ENCODE measurements at regions not wholly inside any gene's neighbourhood (a gene's known extent, or its start where the extent isn't known, plus 50 kb on each side); places are given as distances from the start of the nearest gene placed in this dataset.
"Not testable (repeated sequence)": the region's sequence is repeated elsewhere in the genome, so short reads cannot be mapped to it uniquely, and the experiment has no call there.

DNA sequence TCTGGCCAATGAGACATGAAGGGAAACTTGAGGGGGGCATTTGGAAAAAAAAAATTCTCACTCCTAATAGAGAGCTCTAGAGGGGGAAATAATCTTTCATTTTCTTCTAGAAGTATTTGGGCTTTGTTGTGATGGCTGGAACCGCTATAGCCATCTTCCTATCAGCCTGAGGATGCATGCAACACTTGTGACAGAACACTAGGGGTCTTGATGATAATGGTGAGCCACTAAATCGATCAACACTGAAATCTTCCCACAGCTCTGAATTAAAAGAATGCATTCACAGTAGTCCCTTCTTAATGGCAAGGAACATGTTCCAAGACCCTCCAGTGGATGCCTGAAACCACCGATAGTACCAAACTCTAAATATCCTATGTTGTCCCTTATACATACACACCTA is 325.3 kb downstream of the LNPK start:
- H3K4me3 ChIP-seq (ENCODE audit: insufficient read depth, low read depth, low read length): no peak overlapping the region
- no peaks in the 10 kb centered on the region for H3K4me1 ChIP-seq (ENCODE audit: control insufficient read depth, insufficient read depth, low read length)
- H3K9me3 ChIP-seq (ENCODE audit: control insufficient read depth, low read length): no peaks in the 10 kb centered on the region
- H3K27me3 ChIP-seq (ENCODE audit: control insufficient read depth, insufficient read depth, low read length, poor library complexity, severe bottlenecking): no peaks in the 10 kb centered on the region
- no peaks in the 10 kb centered on the region for H3K36me3 ChIP-seq (ENCODE audit: control insufficient read depth, insufficient read depth, low read length)
- H3K27ac ChIP-seq (ENCODE audit: insufficient read depth, low read depth, low read length, poor library complexity, severe bottlenecking): no peak overlapping the region
- WGBS, 2 experiments: 89 to 100% methylated on average over 2 to 3 of the region's 3 CpGs

DNA sequence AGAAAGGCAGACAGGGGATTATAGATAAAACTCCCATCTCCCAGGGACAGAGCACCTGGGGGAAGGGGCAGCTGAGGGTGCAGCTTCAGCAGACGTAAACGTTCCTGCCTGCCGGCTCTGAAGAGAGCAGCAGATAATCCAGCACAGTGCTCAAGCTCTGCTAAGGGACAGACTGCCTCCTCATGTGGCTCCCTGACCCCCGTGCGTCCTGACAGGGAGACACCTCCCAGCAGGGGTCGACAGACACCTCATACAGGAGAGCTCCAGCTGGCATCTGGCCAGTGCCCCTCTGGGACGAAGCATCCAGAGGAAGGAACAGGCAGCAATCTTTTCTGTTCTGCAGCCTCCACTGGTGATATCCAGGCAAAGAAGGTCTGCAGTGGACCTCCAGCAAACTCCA is 333.3 kb downstream of the LNPK start:
- not testable (repeated sequence) for H3K27me3 ChIP-seq (ENCODE audit: control insufficient read depth, insufficient read depth, low read length, poor library complexity, severe bottlenecking); H3K4me1 ChIP-seq (ENCODE audit: control insufficient read depth, insufficient read depth, low read length); H3K27ac ChIP-seq (ENCODE audit: insufficient read depth, low read depth, low read length, poor library complexity, severe bottlenecking); H3K4me3 ChIP-seq (ENCODE audit: insufficient read depth, low read depth, low read length); H3K36me3 ChIP-seq (ENCODE audit: control insufficient read depth, insufficient read depth, low read length); H3K9me3 ChIP-seq (ENCODE audit: control insufficient read depth, low read length)
- 91 to 94% methylated on average over 7 of the region's 7 CpGs for WGBS, 2 experiments

DNA sequence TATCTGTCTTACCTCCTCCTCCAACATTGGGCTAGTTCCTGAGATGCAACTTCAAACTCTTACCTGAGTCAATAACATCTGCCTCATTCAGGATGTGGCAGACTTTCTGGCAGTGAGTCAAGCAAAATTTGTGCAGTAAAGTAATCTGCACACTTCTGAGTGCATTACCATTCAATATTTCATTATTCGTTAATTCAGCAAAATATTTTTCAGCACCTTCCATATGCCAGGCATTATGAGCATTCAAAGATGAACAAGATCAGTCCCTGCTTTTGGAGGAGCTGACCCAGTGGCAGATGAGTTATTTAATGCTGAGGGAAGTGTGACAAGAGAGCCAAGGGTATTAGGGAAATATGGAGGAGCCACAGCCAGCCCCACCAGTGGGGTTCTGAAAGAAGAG is 339.7 kb downstream of the LNPK start:
- Histone ChIP-seq H3K4me1 (ENCODE audit: control insufficient read depth, insufficient read depth, low read length) (no peaks in the 10 kb centered on the region), H3K27ac (ENCODE audit: insufficient read depth, low read depth, low read length, poor library complexity, severe bottlenecking) (no peak overlapping the region), H3K9me3 (ENCODE audit: control insufficient read depth, low read length) (no peaks in the 10 kb centered on the region), H3K27me3 (ENCODE audit: control insufficient read depth, insufficient read depth, low read length, poor library complexity, severe bottlenecking) (no peaks in the 10 kb centered on the region), H3K4me3 (ENCODE audit: insufficient read depth, low read depth, low read length) (no peak overlapping the region), H3K36me3 (ENCODE audit: control insufficient read depth, insufficient read depth, low read length) (no peaks in the 10 kb centered on the region)
- 100% methylated on average over 1 of the region's 1 CpG for WGBS, 2 experiments

DNA sequence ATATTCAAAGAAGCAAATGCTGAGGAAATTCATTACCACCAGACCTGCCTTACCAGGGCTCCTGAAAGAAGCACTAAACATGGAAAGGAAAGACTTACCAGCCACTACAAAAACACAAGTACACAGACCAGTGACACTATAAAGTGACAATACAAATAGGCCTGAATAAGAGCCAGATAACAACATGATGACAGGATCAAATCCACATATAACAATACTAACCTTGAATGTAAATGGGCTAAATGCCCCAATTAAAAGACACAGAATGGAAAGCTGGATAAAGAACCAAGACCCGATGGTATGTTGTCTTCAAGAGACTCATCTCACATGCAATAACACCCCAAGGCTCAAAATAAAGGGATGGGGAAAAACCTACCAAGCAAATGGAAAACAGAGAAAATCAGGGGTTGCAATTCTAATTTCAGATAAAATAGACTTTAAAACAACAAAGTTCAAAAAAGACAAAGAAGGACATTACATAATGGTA is 353.4 kb downstream of the LNPK start:
- no peak overlapping the region for H3K27ac ChIP-seq (ENCODE audit: insufficient read depth, low read depth, low read length, poor library complexity, severe bottlenecking)
- no peak overlapping the region for H3K4me3 ChIP-seq (ENCODE audit: insufficient read depth, low read depth, low read length)
- no peaks in the 10 kb centered on the region for H3K27me3 ChIP-seq (ENCODE audit: control insufficient read depth, insufficient read depth, low read length, poor library complexity, severe bottlenecking)
- no peaks in the 10 kb centered on the region for H3K4me1 ChIP-seq (ENCODE audit: control insufficient read depth, insufficient read depth, low read length)
- no peaks in the 10 kb centered on the region for H3K9me3 ChIP-seq (ENCODE audit: control insufficient read depth, low read length)
- no peaks in the 10 kb centered on the region for H3K36me3 ChIP-seq (ENCODE audit: control insufficient read depth, insufficient read depth, low read length)
- 75 to 100% methylated on average over 1 of the region's 1 CpG for WGBS, 2 experiments

DNA sequence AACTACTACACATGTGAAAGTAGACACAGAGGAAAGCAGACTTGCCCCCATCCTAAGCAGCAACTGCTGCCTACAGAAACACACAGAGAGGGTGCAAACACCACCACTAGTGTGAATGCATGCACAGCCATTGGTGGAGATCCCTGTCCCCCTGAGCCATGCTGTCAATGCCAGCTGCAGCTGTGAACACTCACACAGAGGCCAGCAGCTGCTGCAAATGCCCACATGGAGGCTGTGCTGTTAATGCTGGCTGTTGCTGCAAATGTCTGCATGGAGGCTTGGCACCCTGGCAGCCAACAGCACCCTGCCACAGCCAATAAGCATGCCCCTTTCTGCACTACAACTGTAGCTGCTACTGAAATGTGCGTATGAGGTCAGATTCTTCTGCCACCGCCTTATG is 355.0 kb downstream of the LNPK start:
- H3K27me3 ChIP-seq (ENCODE audit: control insufficient read depth, insufficient read depth, low read length, poor library complexity, severe bottlenecking): no peaks in the 10 kb centered on the region
- H3K9me3 ChIP-seq (ENCODE audit: control insufficient read depth, low read length): no peaks in the 10 kb centered on the region
- WGBS, 2 experiments: 93 to 100% methylated on average over 2 of the region's 2 CpGs
- H3K27ac ChIP-seq (ENCODE audit: insufficient read depth, low read depth, low read length, poor library complexity, severe bottlenecking): no peak overlapping the region
- H3K4me3 ChIP-seq (ENCODE audit: insufficient read depth, low read depth, low read length): no peak overlapping the region
- no peaks in the 10 kb centered on the region for H3K4me1 ChIP-seq (ENCODE audit: control insufficient read depth, insufficient read depth, low read length)
- no peaks in the 10 kb centered on the region for H3K36me3 ChIP-seq (ENCODE audit: control insufficient read depth, insufficient read depth, low read length)

DNA sequence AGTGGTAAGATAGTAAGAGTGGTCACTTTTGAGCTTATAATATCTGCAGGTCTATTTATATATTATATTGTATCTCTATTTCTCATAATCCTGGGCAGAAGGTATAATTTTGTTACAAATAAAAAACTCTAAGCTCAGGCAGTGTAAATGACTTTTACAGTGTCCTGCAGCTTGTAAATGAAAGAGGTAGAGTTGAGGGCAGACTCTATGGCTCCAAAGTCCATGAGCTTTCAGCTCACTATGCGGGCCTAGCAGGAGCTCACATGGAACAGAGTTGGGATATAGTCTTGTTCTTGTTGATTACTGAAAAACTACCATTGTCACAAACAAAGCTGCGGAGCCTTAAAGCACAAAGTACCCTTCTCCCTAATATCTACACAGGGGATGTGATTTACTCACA is 361.4 kb downstream of the LNPK start:
- Histone ChIP-seq H3K9me3 (ENCODE audit: control insufficient read depth, low read length) (no peaks in the 10 kb centered on the region), H3K27ac (ENCODE audit: insufficient read depth, low read depth, low read length, poor library complexity, severe bottlenecking) (no peak overlapping the region), H3K4me3 (ENCODE audit: insufficient read depth, low read depth, low read length) (no peak overlapping the region), H3K4me1 (ENCODE audit: control insufficient read depth, insufficient read depth, low read length) (no peaks in the 10 kb centered on the region), H3K36me3 (ENCODE audit: control insufficient read depth, insufficient read depth, low read length) (no peaks in the 10 kb centered on the region), H3K27me3 (ENCODE audit: control insufficient read depth, insufficient read depth, low read length, poor library complexity, severe bottlenecking) (no peaks in the 10 kb centered on the region)
- WGBS, 2 experiments: 89 to 100% methylated on average over 1 of the region's 2 CpGs

DNA sequence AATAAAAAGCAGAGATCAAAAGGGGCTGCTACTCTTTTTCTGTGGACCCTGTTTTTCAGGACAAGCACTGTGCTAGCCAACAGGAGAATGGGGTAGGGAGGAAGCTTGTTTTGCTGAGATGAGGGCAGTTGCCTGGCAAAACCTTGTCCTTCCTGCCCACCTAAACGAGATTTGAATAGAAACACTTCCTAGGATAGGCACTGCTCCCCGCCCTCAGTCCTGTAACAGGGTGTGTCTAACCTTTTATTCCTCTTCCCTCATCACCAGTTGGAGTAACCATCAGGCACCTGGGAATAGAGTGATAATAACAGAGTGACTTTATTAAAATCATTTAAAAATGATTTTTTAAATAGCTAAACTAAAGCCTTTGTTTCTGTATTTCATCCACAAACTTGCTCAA is 368.8 kb downstream of the LNPK start:
- Histone ChIP-seq H3K4me3 (ENCODE audit: insufficient read depth, low read depth, low read length) (no peak overlapping the region), H3K9me3 (ENCODE audit: control insufficient read depth, low read length) (no peaks in the 10 kb centered on the region), H3K4me1 (ENCODE audit: control insufficient read depth, insufficient read depth, low read length) (no peaks in the 10 kb centered on the region), H3K27ac (ENCODE audit: insufficient read depth, low read depth, low read length, poor library complexity, severe bottlenecking) (no peak overlapping the region), H3K36me3 (ENCODE audit: control insufficient read depth, insufficient read depth, low read length) (no peaks in the 10 kb centered on the region), H3K27me3 (ENCODE audit: control insufficient read depth, insufficient read depth, low read length, poor library complexity, severe bottlenecking) (peaks cover 3% of the 10 kb centered on the region)
- 76 to 95% methylated on average over 2 of the region's 2 CpGs for WGBS, 2 experiments

DNA sequence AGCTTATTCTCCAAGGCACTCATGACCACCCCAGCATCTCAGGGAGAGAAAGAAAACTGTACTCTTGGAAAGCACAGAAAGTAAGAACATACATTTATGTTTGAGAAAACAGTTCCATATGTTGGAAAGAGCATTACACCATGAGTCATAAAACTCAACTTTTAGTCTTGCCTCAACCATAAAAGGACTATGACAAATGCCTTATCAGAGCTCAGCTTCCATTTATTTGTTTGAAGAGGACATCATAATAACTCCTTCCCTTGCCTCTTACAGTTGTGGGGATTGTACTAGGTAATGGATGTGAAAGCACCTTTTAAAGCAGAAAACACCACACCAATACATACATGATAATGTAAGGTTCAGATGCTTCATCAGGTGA is 370.8 kb downstream of the LNPK start:
- Histone ChIP-seq H3K9me3 (ENCODE audit: control insufficient read depth, low read length) (no peaks in the 10 kb centered on the region), H3K27me3 (ENCODE audit: control insufficient read depth, insufficient read depth, low read length, poor library complexity, severe bottlenecking) (peaks cover 11% of the 10 kb centered on the region), H3K4me1 (ENCODE audit: control insufficient read depth, insufficient read depth, low read length) (no peaks in the 10 kb centered on the region), H3K27ac (ENCODE audit: insufficient read depth, low read depth, low read length, poor library complexity, severe bottlenecking) (no peak overlapping the region), H3K36me3 (ENCODE audit: control insufficient read depth, insufficient read depth, low read length) (no peaks in the 10 kb centered on the region), H3K4me3 (ENCODE audit: insufficient read depth, low read depth, low read length) (no peak overlapping the region)

DNA sequence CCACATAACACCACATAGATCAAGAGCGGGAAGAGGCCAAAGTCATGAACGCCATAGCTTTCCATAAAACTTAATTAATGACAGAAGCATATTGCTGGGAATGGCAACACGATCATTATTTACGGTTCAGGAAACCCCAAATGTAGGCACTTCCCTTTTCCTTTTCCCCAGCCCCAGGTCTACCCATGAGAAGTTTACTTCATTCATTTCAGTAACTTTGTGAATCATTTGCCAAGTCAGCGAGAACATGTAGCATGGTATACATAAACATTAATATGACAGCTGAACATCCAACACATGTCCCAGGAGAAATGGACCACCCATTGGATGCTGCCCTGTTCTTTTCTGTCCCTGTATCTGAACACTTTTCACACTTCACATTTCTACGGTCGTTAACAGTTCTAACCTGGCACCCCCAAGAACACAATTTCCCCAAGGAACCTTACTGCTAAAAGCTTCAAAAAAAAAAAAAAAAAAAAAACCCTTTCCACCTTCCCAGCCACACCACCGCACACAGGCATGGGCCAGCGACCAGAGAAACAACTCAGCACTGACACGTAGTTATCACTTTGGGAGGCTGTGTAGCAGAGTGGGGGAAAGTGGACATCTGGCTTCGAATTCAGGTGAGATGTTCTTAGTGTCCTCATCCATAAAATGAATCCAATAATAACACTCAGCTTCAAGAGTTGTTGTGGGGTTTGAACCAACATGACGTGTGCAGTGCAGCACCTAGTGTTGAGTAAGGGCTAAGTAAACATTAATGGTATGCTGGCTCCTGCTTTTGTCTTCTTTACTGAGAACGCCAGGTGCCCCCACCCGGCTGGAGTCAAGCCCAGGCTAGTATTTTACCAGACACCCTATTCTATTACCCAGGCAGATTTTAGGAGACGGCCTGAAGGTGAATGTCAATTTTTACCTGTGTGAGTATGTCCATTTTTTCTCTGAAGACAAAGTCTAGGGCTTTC is 371.5 kb downstream of the LNPK start:
- Histone ChIP-seq H3K36me3 (ENCODE audit: control insufficient read depth, insufficient read depth, low read length) (no peaks in the 10 kb centered on the region), H3K9me3 (ENCODE audit: control insufficient read depth, low read length) (no peaks in the 10 kb centered on the region), H3K4me1 (ENCODE audit: control insufficient read depth, insufficient read depth, low read length) (no peaks in the 10 kb centered on the region), H3K27me3 (ENCODE audit: control insufficient read depth, insufficient read depth, low read length, poor library complexity, severe bottlenecking) (peaks cover 17% of the 10 kb centered on the region), H3K4me3 (ENCODE audit: insufficient read depth, low read depth, low read length) (no peak overlapping the region), H3K27ac (ENCODE audit: insufficient read depth, low read depth, low read length, poor library complexity, severe bottlenecking) (no peak overlapping the region)
- WGBS, 2 experiments: 88 to 89% methylated on average over 14 to 15 of the region's 15 CpGs

DNA sequence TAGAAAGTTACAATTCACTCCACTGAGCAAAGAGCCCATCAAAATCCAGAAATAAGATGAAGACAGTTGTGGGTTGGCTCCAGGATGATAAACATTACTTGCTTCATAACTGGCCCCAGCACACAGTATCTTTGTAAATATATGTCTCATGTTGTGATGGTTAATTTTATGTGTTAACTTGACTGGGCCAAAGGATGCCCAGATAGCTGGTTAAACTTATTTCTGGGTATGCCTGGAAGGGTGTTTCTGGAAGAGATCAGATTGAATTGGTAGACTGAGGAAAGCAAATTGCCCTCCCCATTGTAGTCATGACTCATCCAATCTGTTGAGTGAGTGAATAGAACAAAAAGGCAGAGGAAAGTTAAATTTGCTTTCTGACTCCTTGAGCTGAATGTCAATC is 373.8 kb downstream of the LNPK start:
- Histone ChIP-seq H3K27ac (ENCODE audit: insufficient read depth, low read depth, low read length, poor library complexity, severe bottlenecking) (no peak overlapping the region), H3K9me3 (ENCODE audit: control insufficient read depth, low read length) (no peaks in the 10 kb centered on the region), H3K4me1 (ENCODE audit: control insufficient read depth, insufficient read depth, low read length) (peaks cover 3% of the 10 kb centered on the region), H3K36me3 (ENCODE audit: control insufficient read depth, insufficient read depth, low read length) (no peaks in the 10 kb centered on the region), H3K27me3 (ENCODE audit: control insufficient read depth, insufficient read depth, low read length, poor library complexity, severe bottlenecking) (peaks cover 26% of the 10 kb centered on the region), H3K4me3 (ENCODE audit: insufficient read depth, low read depth, low read length) (no peak overlapping the region)
